ENCODE measurements at regions not wholly inside any gene's neighbourhood (a gene's known extent, or its start where the extent isn't known, plus 50 kb on each side); places are given as distances from the start of the nearest gene placed in this dataset.

DNA sequence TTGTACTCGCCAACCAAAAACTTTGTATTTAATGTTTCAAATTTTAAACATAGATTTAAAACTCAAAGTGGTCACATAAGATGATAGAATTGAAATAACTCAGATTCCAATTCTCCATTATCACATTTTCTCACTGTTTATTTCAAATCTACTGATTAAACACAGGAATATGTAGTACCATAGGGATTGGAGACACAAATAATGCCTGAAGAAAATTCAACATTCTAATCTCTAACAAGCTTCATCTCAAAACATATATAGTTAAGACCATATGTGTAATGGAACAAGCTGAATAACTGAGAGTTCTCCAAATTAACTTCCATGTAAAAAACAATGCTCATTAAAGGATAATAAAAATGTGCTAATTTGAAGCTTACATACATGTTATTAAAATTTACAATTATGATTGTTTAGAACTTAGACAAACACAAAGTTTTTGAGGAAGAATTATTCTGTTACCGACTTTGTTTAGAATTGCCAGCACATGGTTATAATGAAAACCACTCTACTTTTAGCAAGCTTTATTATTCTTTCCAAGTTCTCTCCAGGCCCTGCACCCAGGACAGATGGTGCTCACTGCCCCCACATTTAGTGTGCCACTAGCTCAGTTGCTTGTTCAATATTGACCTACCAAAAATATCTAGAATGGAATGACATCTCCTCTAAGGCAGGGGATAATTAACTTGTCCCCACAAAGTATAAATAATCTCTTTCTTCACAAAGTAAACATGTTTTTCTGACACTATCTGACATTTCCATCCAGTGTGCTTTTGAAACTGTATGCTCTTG lies 467.2 kb downstream of the TTLL7 start (continued):
- no peak for TF ChIP-seq CEBPZ (IDR thresholded peaks at IDR 0.05; ENCODE audit: low read depth, low read length)
- TF ChIP-seq RB1 (IDR thresholded peaks at IDR 0.05; ENCODE audit: borderline replicate concordance), result no peak

DNA sequence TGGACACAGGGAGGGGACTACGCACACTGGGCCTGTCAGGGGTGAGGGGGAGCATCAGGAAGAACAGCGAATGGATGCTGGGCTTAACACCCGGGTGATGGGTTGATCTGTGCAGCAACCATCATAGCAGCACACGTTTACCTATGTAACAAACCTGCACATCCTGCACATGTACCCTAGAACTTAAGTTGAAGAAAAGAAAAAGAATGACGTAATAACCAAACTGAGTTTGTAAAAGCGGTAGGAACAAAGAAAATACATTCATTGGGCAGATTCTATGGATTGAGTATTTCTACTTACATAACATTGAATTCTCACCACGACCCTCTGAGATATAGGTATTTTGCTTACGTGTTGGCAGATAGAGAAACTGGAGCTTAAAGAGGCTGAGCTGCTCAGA lies 468.4 kb downstream of the TTLL7 start:
- Histone ChIP-seq H3K27me3 (replicated peaks in 1 of 2; ENCODE audit: control insufficient read depth in 2 of 2, insufficient read depth in 2 of 2, low read length in 1 of 2) (no peaks in the 10 kb centered on the region), H3K4me3 (no peak overlapping the region), H3K9ac (ENCODE audit: control insufficient read depth, insufficient read depth, low read length) (no peak overlapping the region), H3K4me1 (ENCODE audit: control insufficient read depth, insufficient read depth, low read length) (no peaks in the 10 kb centered on the region), H3K9me3 (replicated peaks; ENCODE audit: control insufficient read depth, insufficient read depth, low read length) (no peaks in the 10 kb centered on the region; the same call in 2 of the 3 replicates), H3K36me3 (ENCODE audit: control insufficient read depth in 2 of 2, insufficient read depth in 2 of 2, low read length in 1 of 2) (no peaks in the 10 kb centered on the region), H3K79me2 (ENCODE audit: control insufficient read depth, insufficient read depth, low read length) (no peaks in the 10 kb centered on the region), H3K4me2 (ENCODE audit: control insufficient read depth, insufficient read depth) (no peak overlapping the region), H2AFZ (ENCODE audit: control insufficient read depth, low read depth, low read length) (no peak overlapping the region), H4K20me1 (ENCODE audit: control insufficient read depth, insufficient read depth) (no peaks in the 10 kb centered on the region), H3K27ac (ENCODE audit: control insufficient read depth, insufficient read depth) (no peak overlapping the region)
- in situ Hi-C loops (cut with MboI) (no loop called here), intact Hi-C loops (cut with micrococcal nuclease; ENCODE audit: unreplicated experiment) (no loop called here)
- DNase-seq (ENCODE audit: low read depth, low spot score) (no peak), FAIRE-seq (no peak), ATAC-seq (no peak)
- ChIA-PET CTCF (no interaction called here), RAD21 (ENCODE audit: unreplicated experiment) (no interaction called here), SMC1A (ENCODE audit: uncharacterized antibody, unreplicated experiment) (no interaction called here), POLR2A (no interaction called here)
- 81% methylated on average over 8 of the region's 8 CpGs for WGBS (ENCODE audit: insufficient coverage, insufficient replicate concordance, low lambda C conversion rate, missing lambda C conversion rate)
- no TSS peak for BruUV-seq (replicated peaks)
- TF ChIP-seq MEF2A (IDR thresholded peaks at IDR 0.05; ENCODE audit: insufficient read depth, low read depth, low read length) (no peak), RFX5 (IDR thresholded peaks at IDR 0.05; ENCODE audit: low read depth, low read length) (no peak), SIN3A (IDR thresholded peaks at IDR 0.05; ENCODE audit: low read depth, low read length) (no peak), TCF3 (IDR thresholded peaks at IDR 0.05; ENCODE audit: borderline replicate concordance, insufficient read depth, low read depth, low read length) (no peak)
- TF ChIP-seq, protein P1, sequence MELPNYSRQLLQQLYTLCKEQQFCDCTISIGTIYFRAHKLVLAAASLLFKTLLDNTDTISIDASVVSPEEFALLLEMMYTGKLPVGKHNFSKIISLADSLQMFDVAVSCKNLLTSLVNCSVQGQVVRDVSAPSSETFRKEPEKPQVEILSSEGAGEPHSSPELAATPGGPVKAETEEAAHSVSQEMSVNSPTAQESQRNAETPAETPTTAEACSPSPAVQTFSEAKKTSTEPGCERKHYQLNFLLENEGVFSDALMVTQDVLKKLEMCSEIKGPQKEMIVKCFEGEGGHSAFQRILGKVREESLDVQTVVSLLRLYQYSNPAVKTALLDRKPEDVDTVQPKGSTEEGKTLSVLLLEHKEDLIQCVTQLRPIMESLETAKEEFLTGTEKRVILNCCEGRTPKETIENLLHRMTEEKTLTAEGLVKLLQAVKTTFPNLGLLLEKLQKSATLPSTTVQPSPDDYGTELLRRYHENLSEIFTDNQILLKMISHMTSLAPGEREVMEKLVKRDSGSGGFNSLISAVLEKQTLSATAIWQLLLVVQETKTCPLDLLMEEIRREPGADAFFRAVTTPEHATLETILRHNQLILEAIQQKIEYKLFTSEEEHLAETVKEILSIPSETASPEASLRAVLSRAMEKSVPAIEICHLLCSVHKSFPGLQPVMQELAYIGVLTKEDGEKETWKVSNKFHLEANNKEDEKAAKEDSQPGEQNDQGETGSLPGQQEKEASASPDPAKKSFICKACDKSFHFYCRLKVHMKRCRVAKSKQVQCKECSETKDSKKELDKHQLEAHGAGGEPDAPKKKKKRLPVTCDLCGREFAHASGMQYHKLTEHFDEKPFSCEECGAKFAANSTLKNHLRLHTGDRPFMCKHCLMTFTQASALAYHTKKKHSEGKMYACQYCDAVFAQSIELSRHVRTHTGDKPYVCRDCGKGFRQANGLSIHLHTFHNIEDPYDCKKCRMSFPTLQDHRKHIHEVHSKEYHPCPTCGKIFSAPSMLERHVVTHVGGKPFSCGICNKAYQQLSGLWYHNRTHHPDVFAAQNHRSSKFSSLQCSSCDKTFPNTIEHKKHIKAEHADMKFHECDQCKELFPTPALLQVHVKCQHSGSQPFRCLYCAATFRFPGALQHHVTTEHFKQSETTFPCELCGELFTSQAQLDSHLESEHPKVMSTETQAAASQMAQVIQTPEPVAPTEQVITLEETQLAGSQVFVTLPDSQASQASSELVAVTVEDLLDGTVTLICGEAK (IDR thresholded peaks at IDR 0.05; ENCODE audit: borderline replicate concordance), result no peak
